ENCODE measurements at regions not wholly inside any gene's neighbourhood (a gene's known extent, or its start where the extent isn't known, plus 50 kb on each side); places are given as distances from the start of the nearest gene placed in this dataset.

DNA sequence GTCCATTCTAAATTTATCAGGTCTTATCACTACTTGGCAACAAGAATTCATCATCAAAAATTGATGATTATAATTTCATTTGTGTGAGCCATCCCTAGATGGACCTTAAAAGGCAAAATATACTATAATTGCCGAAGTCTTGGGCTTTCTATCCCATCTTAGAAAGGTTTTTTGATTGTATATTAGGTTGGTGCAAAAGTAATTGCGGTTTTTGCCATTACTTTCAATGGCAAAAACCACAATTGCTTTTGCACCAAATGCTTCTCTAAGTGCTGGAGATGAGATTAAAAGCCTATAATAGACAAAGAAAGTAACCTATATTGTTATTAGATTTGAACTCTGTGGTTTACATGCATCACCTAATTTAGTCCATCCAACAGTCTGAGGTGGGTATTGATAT, 612.9 kb downstream of the ZNF385D start:
- Histone ChIP-seq H3K27me3 (no peaks in the 10 kb centered on the region), H3K27ac (no peak overlapping the region), H3K9me3 (no peaks in the 10 kb centered on the region), H3K36me3 (no peaks in the 10 kb centered on the region), H3K4me3 (no peak overlapping the region), H3K4me1 (no peaks in the 10 kb centered on the region)
- TF ChIP-seq EP300 (IDR thresholded peaks at IDR 0.05) (no peak), POLR2A (IDR thresholded peaks at IDR 0.05) (no peak)
- TF ChIP-seq, protein P1, sequence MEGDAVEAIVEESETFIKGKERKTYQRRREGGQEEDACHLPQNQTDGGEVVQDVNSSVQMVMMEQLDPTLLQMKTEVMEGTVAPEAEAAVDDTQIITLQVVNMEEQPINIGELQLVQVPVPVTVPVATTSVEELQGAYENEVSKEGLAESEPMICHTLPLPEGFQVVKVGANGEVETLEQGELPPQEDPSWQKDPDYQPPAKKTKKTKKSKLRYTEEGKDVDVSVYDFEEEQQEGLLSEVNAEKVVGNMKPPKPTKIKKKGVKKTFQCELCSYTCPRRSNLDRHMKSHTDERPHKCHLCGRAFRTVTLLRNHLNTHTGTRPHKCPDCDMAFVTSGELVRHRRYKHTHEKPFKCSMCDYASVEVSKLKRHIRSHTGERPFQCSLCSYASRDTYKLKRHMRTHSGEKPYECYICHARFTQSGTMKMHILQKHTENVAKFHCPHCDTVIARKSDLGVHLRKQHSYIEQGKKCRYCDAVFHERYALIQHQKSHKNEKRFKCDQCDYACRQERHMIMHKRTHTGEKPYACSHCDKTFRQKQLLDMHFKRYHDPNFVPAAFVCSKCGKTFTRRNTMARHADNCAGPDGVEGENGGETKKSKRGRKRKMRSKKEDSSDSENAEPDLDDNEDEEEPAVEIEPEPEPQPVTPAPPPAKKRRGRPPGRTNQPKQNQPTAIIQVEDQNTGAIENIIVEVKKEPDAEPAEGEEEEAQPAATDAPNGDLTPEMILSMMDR (IDR thresholded peaks at IDR 0.05) = no peak
- WGBS, 2 donors = 83 to 87% methylated on average over 2 of the region's 2 CpGs
- DNase-seq (ENCODE audit: low spot score in 2 of 2) = no peak

DNA sequence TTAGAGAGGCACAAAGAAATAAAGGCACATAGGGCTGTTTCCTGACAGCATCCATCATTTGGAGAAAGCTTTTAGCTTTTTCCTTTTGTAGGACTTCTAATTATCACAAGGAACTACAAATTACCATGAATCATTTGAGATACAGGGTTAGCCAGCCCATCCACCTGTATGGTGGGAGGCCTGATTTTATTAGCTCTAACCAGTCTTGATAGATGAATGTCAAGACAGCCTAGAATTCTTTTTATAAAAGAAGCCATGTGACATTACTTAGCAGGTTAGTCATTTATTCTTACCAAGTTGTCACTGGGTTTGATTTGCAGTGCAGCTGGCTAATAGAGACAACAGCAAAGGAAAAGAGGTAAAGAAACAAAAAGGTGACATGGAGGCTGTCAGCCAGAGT, 618.1 kb downstream of the ZNF385D start:
- no peaks in the 10 kb centered on the region for H3K36me3 ChIP-seq
- H3K27me3 ChIP-seq = no peaks in the 10 kb centered on the region
- DNase-seq (ENCODE audit: low spot score in 2 of 2) = no peak
- TF ChIP-seq, protein P1 (IDR thresholded peaks at IDR 0.05) = no peak
- no peak for TF ChIP-seq POLR2A (IDR thresholded peaks at IDR 0.05)
- no peak for TF ChIP-seq EP300 (IDR thresholded peaks at IDR 0.05)
- no peaks in the 10 kb centered on the region for H3K4me1 ChIP-seq
- H3K9me3 ChIP-seq = peaks cover 0 to 16% (median 0%) of the 10 kb centered on the region in 4 donors
- no peak overlapping the region for H3K4me3 ChIP-seq
- no peak overlapping the region for H3K27ac ChIP-seq

DNA sequence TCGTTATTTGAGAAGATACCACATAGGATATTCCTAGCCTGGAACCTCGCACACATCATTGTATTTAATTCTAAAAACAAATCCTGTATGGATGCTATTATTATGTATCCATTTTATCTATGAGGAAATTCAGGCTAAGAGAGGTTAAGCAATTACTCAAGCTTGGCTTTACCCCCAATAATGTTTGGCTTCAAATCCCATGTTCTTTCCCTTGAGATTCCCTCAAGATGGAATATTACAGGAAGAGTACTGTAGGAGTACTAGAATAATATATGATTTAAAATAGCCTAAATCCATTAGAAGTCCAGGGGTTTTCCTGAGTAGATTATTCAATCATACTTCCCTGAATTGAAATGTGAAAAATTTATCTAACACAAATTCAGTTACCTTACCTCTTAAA, 630.2 kb downstream of the ZNF385D start:
- no peak overlapping the region for H3K4me3 ChIP-seq
- no peaks in the 10 kb centered on the region for H3K4me1 ChIP-seq
- H3K9me3 ChIP-seq = peaks cover 0 to 17% (median 0%) of the 10 kb centered on the region in 4 donors
- no peaks in the 10 kb centered on the region for H3K27me3 ChIP-seq
- TF ChIP-seq POLR2A (IDR thresholded peaks at IDR 0.05) = no peak
- TF ChIP-seq EP300 (IDR thresholded peaks at IDR 0.05) = no peak
- TF ChIP-seq, protein P1 (IDR thresholded peaks at IDR 0.05) = no peak
- no peak overlapping the region for H3K27ac ChIP-seq
- WGBS, 2 donors = 77 to 84% methylated on average over 2 of the region's 2 CpGs
- no peaks in the 10 kb centered on the region for H3K36me3 ChIP-seq
- DNase-seq (ENCODE audit: low spot score in 2 of 2) = no peak

DNA sequence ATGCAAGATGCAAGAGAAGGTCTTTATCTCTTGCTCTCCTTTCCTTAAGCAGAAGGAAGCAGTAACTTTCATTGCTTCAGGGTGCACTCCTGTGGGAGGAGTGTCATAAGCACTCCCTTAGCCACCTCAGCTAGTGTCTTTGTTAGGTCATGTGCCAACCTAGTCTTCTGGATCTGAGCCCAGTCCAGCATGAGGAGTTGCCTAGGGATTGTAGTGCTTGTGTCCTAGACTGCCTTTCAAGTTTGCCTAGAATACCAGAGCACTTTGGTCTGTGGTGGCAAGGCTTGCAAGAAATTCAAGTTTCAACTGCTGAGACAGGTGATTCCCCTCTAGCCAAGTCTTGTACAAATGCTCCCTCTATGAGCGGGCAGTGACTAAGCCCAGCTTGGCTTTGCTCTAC, 633.6 kb downstream of the ZNF385D start:
- H3K4me3 ChIP-seq = no peak overlapping the region
- peaks cover 0 to 26% (median 0%) of the 10 kb centered on the region in 4 donors for H3K9me3 ChIP-seq
- DNase-seq (ENCODE audit: low spot score in 2 of 2) = no peak
- no peaks in the 10 kb centered on the region for H3K27me3 ChIP-seq
- no peaks in the 10 kb centered on the region for H3K4me1 ChIP-seq
- no peak overlapping the region for H3K27ac ChIP-seq
- no peaks in the 10 kb centered on the region for H3K36me3 ChIP-seq
- 100% methylated on average over 1 of the region's 1 CpG for WGBS, 2 donors
- no peak for TF ChIP-seq POLR2A (IDR thresholded peaks at IDR 0.05)
- no peak for TF ChIP-seq EP300 (IDR thresholded peaks at IDR 0.05)
- TF ChIP-seq, protein P1 (IDR thresholded peaks at IDR 0.05) = no peak

DNA sequence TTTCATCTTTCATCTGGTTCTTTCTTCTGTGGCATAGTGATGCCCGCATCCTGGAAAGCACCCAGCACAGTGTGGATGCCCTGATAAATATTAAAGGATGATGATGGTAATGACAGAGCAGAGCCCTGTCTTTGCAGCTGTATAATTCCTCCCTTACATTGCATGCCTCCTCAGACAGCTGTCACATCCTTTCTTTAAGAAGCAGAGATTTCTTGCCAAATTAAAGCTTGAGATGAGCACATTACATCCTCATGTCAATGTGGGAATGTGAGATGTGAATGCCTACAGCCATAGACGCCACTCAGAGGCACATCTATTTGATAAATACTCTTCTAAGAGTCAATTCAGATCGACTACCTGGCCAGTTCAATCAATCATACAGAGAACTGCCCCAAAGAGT, 642.0 kb downstream of the ZNF385D start:
- no peak for DNase-seq (ENCODE audit: low spot score in 2 of 2)
- no peaks in the 10 kb centered on the region for H3K9me3 ChIP-seq
- no peak for TF ChIP-seq EP300 (IDR thresholded peaks at IDR 0.05)
- no peak for TF ChIP-seq POLR2A (IDR thresholded peaks at IDR 0.05)
- TF ChIP-seq, protein P1 (IDR thresholded peaks at IDR 0.05) = no peak
- H3K27me3 ChIP-seq = no peaks in the 10 kb centered on the region
- 80 to 86% methylated on average over 3 of the region's 3 CpGs for WGBS, 2 donors
- no peaks in the 10 kb centered on the region for H3K4me1 ChIP-seq
- H3K4me3 ChIP-seq = no peak overlapping the region
- H3K27ac ChIP-seq = no peak overlapping the region
- no peaks in the 10 kb centered on the region for H3K36me3 ChIP-seq

Measured in tibial nerve (tissue), 4 donors.